HG02943 (cell line): ENCODE measurements at regions not wholly inside any gene's neighbourhood (a gene's known extent, or its start where the extent isn't known, plus 50 kb on each side); places are given as distances from the start of the nearest gene placed in this dataset.
"Not testable (repeated sequence)": the region's sequence is repeated elsewhere in the genome, so short reads cannot be mapped to it uniquely, and the experiment has no call there.

Source experiments
- ATAC-seq: cut with Tn5 transposase; IDR thresholded peaks from one replicate; pipeline ENCODE4 v1.9.1; 2021; ENCODE audit warnings: mild to moderate bottlenecking, low read depth, moderate library complexity; ENCODE audit not compliant: unreplicated experiment

- no peak for ATAC-seq
Observed at GRCh38 chr5:89878140-89879132, 531.1 kb downstream of the CETN3 start.

- ATAC-seq, result no peak
Observed at GRCh38 chr5:89871906-89872305, 537.6 kb downstream of the CETN3 start.

GRCh38 chr5:89869346-89869745 lies 540.2 kb downstream of the CETN3 start:
- ATAC-seq, result no peak

GRCh38 chr5:89866410-89866809 lies 543.1 kb downstream of the CETN3 start:
- ATAC-seq, result no peak

- ATAC-seq, result no peak
Observed at GRCh38 chr5:89864941-89865340, 544.6 kb downstream of the CETN3 start.

GRCh38 chr5:89857790-89858189 lies 551.8 kb downstream of the CETN3 start:
- ATAC-seq, result no peak

- no peak for ATAC-seq
Observed at GRCh38 chr5:89855417-89855816, 554.1 kb downstream of the CETN3 start.

- ATAC-seq, result no peak
Observed at GRCh38 chr5:89851911-89852310, 557.6 kb downstream of the CETN3 start.

GRCh38 chr5:89850513-89850865 lies 559.1 kb downstream of the CETN3 start:
- ATAC-seq, result no peak

GRCh38 chr5:89849830-89850512 lies 559.6 kb downstream of the CETN3 start:
- no peak for ATAC-seq

DNA sequence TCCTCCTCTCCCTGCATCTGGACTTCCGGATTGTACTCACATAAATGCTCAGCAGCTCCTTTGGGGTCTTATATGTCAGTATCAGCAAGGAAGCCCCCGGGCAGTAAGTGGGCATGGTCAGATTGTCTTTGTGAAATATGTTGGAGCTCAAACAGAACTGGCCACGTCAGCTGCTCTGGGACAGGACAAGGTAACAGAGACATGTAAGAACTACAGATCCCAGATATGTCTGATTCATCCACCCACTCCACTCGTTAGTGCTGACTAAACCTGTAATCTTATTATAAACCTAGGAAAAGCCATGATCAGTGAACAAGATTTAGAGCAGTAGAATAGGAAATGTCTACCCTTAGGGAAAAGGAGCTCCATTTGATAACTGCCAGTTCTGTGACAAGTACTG lies 561.8 kb downstream of the CETN3 start:
- ATAC-seq, result no peak

- ATAC-seq, result no peak
Observed at GRCh38 chr5:89844548-89844947, 565.0 kb downstream of the CETN3 start.

DNA sequence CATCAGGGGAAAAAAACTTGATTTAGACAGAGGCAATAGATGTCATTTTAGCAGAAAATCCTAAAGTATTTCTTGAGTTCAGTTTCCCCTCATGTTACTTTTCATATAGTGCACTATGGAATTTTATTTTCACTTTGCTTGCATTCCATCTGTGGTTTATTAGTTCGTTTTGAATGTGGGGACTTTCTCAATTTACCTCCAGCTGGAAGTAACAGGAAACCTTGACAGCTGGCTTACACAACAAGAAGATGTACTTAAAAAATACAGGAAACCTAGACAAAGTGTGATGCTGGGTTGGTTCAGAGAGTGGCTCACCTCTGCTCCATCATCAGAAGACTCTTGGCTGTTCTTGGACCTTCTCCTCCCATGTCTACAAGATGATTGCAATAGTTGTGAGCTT lies 567.0 kb downstream of the CETN3 start:
- no peak for ATAC-seq

DNA sequence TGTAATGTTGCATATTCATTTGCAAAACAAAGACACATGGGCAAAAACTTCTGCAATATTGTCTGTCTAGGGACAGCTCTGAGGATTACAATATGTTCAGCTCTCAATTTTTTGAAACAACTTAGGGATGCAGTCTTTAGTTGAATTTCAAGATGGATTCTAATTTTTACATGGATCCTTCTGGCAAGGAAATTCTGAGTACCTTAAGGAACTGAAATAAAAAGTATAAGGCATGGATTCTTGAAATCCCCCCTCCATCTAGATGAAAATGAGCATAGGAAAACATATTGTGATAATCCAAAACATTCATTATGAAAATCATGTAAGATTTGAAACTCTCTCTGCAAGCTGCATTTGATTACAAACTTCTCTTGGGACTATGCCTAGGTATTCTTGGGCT lies 568.6 kb downstream of the CETN3 start:
- ATAC-seq, result no peak

GRCh38 chr5:89830691-89831090 lies 578.9 kb downstream of the CETN3 start:
- no peak for ATAC-seq

GRCh38 chr5:89827960-89828359 lies 581.6 kb downstream of the CETN3 start:
- no peak for ATAC-seq

GRCh38 chr5:89827359-89827758 lies 582.2 kb downstream of the CETN3 start:
- no peak for ATAC-seq

DNA sequence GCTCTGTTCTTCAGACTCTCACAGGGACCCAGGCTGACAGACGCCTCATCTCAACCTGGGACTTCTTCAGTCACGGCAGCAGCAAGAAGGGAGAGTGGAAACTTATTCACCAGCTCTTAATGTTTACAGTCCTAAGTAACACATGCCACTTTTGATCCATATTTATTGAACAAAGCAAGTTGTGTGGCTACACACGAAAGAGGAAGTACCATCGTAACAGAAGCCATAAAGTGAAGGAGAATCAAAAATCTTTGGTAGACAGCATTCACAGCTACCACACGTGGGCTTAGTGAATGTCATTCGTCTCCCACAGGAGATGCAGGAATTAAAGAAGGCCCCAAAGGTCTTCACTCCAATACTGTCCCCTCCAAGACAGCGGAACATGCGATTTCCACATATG lies 582.6 kb downstream of the CETN3 start:
- no peak for ATAC-seq

DNA sequence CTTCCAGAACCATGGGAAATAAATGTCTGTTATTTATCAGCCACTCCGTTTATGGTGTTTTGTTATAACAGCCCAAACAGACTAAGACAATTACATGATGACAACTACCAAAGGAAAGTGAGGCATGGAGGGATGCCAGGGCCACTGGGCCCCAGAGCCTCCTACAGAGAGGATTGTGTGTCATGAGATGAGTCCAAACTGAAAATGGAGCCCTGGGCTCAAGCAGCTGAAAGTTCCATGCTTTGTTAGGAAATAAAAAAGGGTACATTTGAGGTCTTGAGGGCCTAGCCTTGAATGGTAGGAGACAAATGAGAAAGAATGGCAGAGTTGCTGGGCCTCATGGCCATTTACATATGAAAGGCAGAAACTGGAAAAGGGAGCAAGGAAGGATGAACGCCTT lies 586.5 kb downstream of the CETN3 start:
- no peak for ATAC-seq

DNA sequence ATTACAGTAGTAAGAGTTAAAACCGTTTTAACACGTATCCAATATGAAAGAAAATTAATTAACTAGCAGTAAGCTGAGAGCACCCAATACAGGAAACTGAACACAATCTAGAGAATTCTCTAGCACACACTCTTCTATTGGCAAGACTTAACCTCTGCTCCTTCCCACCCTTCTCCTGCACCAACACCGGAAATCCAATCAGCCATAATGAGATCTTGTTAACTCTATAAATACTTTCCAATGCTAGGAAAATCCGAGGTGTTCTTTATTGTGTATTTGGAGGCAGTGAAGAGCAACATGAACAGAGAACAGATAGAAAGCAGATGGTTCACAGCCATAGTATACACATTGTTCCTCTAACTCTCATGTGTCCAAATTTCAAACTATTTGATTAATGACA lies 591.7 kb downstream of the CETN3 start:
- ATAC-seq, result no peak

GRCh38 chr5:89816038-89816437 lies 593.5 kb downstream of the CETN3 start:
- no peak for ATAC-seq

- ATAC-seq, result not testable (repeated sequence)
Observed at GRCh38 chr5:89800735-89801134, 608.8 kb downstream of the CETN3 start.
